Esophagus squamous epithelium (tissue), 4 donors: ENCODE measurements at regions not wholly inside any gene's neighbourhood (a gene's known extent, or its start where the extent isn't known, plus 50 kb on each side); places are given as distances from the start of the nearest gene placed in this dataset.

Experiments used
- CTCF ChIP-seq, 6 experiments: fragments of 450-650 bp in 4 of 6; fragments of 200-600 bp in 2 of 6; sonication (generic) in 2 of 6; IDR thresholded peaks; one replicate each; pipeline ENCODE4 v1.5.1; 2016 to 2019; ENCODE audit warnings: antibody characterized with exemption in 6 of 6, mild to moderate bottlenecking in 4 of 6, moderate library complexity in 4 of 6
- POLR2A ChIP-seq, 4 donors: fragments of 450-650 bp; IDR thresholded peaks; one replicate each; pipeline ENCODE4 v1.6.1; 2017; ENCODE audit warnings: antibody characterized with exemption in 4 of 4, mild to moderate bottlenecking in 4 of 4, moderate library complexity in 3 of 4

GRCh38 chr6:137700751-137701477 is 166.1 kb upstream of the TNFAIP3 start:
- TF ChIP-seq CTCF (IDR thresholded peaks at IDR 0.05) (no peak), POLR2A (IDR thresholded peaks at IDR 0.05) (no peak)
